Lower leg skin (tissue), 4 donors: ENCODE measurements at regions not wholly inside any gene's neighbourhood (a gene's known extent, or its start where the extent isn't known, plus 50 kb on each side); places are given as distances from the start of the nearest gene placed in this dataset.

ENCODE experiments used
- DNase-seq, 2 donors: peaks; one replicate each; pipeline ENCODE4 v3.0.0-alpha.2; 2019; ENCODE audit warnings: low spot score in 2 of 2
- H3K4me3 ChIP-seq: fragments of 200-600 bp; sonication (generic); 2 replicates; pipeline ENCODE4 v1.5.1; 2017; ENCODE audit warnings: mild to moderate bottlenecking, low read depth; ENCODE audit not compliant: poor library complexity, severe bottlenecking
- CTCF ChIP-seq, 3 donors: fragments of 450-650 bp; IDR thresholded peaks; one replicate each; pipeline ENCODE4 v1.5.1; 2016; ENCODE audit warnings: antibody characterized with exemption in 3 of 3, mild to moderate bottlenecking in 3 of 3, moderate library complexity in 2 of 3
- POLR2A ChIP-seq, 2 donors: fragments of 450-650 bp; IDR thresholded peaks; one replicate each; pipeline ENCODE4 v1.6.1; 2016 to 2017; ENCODE audit warnings: antibody characterized with exemption in 2 of 2, mild to moderate bottlenecking in 1 of 2, moderate library complexity in 1 of 2
- WGBS, 2 donors: methylation state at CpG; one replicate each; pipeline ENCODE4 v1.1.5; 2018; 5-methylcytosine and 5-hydroxymethylcytosine counted together
- intact Hi-C: fragments of 100-400 bp; cut with DNase I; formaldehyde crosslinking; loops from one replicate; pipeline ENCODE4 v1.15.0; 2023; ENCODE audit warnings: low total_unique reads

GRCh38 chr16:63625126-63625525, 1496.7 kb downstream of the CDH11 start:
- WGBS, 2 donors: 29 to 32% methylated on average over 1 of the region's 1 CpG

DNA sequence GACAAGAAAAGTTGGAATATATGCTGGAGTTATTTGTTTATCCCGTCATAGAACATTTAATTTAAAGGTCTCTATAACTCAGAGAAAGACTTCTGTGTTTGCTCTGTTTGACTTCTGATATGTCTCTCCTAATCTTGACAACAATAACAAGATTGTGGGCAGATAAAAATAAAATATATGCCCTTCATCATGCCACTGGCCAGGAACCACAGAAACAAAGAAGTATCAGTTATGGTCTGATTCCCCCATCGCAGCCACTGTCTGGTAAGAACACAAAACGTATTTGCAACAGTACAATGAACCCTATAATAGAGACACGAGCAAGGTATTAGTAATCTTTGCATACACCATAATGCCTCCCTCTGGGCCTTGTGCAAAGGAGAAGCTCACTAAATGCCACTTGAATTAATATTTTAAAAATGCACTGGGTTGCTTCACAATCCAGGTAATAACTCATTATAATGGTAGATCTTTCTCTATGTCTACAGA, 1498.3 kb downstream of the CDH11 start:
- DNase-seq: no peak
- whole genome bisulfite sequencing, 2 donors: 79 to 89% methylated on average over 4 of the region's 4 CpGs
- no peak overlapping the region for H3K4me3 ChIP-seq
- no peak for TF ChIP-seq CTCF (IDR thresholded peaks at IDR 0.05)
- no peak for TF ChIP-seq POLR2A (IDR thresholded peaks at IDR 0.05)
- intact Hi-C loops: no loop called here

More at GRCh38 chr16:63625126-63625525, 1496.7 kb downstream of the CDH11 start:
- no peak for DNase-seq
- intact Hi-C loops: no loop called here
- no peak overlapping the region for H3K4me3 ChIP-seq
- TF ChIP-seq CTCF (IDR thresholded peaks at IDR 0.05): no peak
- TF ChIP-seq POLR2A (IDR thresholded peaks at IDR 0.05): no peak

DNA sequence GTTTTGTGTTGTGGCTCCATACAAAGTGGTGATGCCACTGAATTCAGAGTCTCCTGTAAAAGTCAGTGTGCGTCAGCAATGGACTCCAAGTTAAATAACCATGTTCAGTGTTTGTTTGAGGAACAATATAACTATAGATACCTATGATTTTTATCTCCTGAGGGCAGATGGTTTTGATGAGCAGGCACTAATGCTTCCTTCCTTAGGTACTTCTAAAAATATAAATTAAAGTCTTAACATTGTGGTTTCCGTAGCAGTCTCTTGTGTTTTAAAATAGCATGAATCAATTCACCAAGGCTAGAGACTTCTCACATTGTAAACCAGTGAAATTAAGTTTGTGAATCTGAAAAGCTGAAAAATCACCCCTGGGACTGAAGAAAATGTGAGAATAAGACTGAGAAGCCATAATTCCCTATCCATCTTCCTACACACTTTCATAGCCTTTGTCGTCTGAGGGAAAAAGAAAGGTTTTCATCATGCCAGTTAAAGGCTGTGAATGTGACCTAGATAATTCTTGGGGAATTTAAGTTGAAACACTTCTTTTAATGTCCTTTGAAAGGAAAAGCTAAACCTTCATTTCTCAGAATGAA, 1502.9 kb downstream of the CDH11 start:
- no peak overlapping the region for H3K4me3 ChIP-seq
- TF ChIP-seq POLR2A (IDR thresholded peaks at IDR 0.05): no peak
- no peak for TF ChIP-seq CTCF (IDR thresholded peaks at IDR 0.05)
- 58 to 62% methylated on average over 3 of the region's 3 CpGs for WGBS, 2 donors
- no peak for DNase-seq
- intact Hi-C loops: no loop called here

- intact Hi-C loops: no loop called here
- peak in 1 of 2 donors; percentile 17 for DNase-seq
- no peak for TF ChIP-seq CTCF (IDR thresholded peaks at IDR 0.05)
- no peak for TF ChIP-seq POLR2A (IDR thresholded peaks at IDR 0.05)
- H3K4me3 ChIP-seq: peak overlapping the region; percentile 54
- 59 to 65% methylated on average over 11 of the region's 16 CpGs for WGBS, 2 donors
These were observed 1503.7 kb downstream of the CDH11 start for GRCh38 chr16:63617990-63618763.

DNA sequence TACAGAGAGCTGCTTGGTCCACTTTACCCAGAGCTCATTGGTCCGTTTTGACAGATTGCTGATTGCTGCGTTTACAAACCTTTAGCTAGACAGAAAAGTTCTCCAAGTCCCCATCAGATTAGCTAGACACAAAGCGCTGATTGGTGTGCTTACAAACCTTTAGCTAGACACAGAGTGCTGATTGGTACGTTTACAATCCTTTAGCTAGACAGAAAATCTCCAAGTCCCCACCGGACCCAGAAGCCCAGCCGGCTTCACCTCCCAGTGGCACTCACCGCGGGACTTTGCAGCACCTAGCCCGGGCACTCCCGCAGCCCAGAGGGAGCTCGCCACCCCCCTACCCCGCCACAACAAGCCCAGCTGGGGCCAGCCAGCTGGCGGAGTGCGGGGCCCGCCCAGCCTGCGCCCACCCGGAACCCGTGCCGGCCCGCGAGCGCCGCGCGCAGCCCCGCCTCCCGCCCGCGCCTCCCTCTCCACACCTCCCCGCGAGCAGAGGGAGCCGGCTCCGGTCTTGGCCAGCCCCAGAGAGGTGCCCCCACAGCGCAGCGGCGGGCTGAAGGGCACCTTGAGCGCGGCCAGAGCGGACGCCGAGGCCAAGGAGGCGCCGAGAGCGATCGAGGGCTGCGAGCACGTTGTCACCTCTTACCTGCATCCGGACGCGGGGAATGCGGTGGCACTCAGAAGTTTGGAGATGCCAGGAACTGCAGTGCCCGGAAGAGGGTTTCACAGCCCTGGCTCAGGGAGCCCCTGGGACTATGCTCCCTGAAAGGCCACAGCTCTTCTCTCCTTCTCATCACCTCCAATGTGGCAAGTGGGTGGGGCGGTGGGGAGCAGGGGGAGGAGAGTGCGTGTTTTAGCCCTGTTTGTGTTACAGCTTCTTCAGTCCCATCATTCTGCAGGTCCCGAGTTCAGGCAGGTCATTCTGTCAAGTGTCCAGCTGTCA, 1504.5 kb downstream of the CDH11 start:
- TF ChIP-seq CTCF (IDR thresholded peaks at IDR 0.05) (no peak), POLR2A (IDR thresholded peaks at IDR 0.05) (no peak)
- DNase-seq: no peak
- intact Hi-C loops: no loop called here
- peak overlapping the region; percentile 54 for H3K4me3 ChIP-seq
- WGBS, 2 donors: 50 to 53% methylated on average over 34 to 45 of the region's 55 CpGs
